Mesenchymal stem cell (in vitro differentiated cells and primary cell): ENCODE measurements at regions not wholly inside any gene's neighbourhood (a gene's known extent, or its start where the extent isn't known, plus 50 kb on each side); places are given as distances from the start of the nearest gene placed in this dataset.

Experiments used
- DNase-seq: peaks from one replicate; pipeline ENCODE4 v3.0.0-alpha.2; 2013
- H2AFZ ChIP-seq: one replicate; pipeline ENCODE4 v1.6.1; 2013; ENCODE audit warnings: low read depth, mild to moderate bottlenecking, control low read depth, inconsistent platforms, low read length, moderate library complexity
- H2AK5ac ChIP-seq: 2 replicates; pipeline ENCODE4 v1.6.1; 2013; ENCODE audit warnings: low read length, moderate library complexity, mild to moderate bottlenecking, inconsistent platforms; ENCODE audit not compliant: severe bottlenecking
- H2BK120ac ChIP-seq: one replicate; pipeline ENCODE4 v1.6.1; 2013; ENCODE audit warnings: low read depth, mild to moderate bottlenecking, inconsistent platforms, low read length, moderate library complexity
- H2BK12ac ChIP-seq, 2 experiments: one replicate each; pipeline ENCODE4 v1.6.1; 2013; ENCODE audit warnings: inconsistent platforms in 2 of 2, low read length in 2 of 2, mild to moderate bottlenecking in 2 of 2, moderate library complexity in 2 of 2, control low read depth in 1 of 2
- H2BK15ac ChIP-seq: one replicate; pipeline ENCODE4 v1.6.1; 2013; ENCODE audit warnings: mild to moderate bottlenecking, low read depth, inconsistent platforms; ENCODE audit not compliant: poor library complexity, severe bottlenecking
- H2BK5ac ChIP-seq: 2 replicates; pipeline ENCODE4 v1.6.1; 2013; ENCODE audit warnings: low read depth, mild to moderate bottlenecking, low read length, control low read depth, inconsistent platforms; ENCODE audit not compliant: poor library complexity, severe bottlenecking
- H3K14ac ChIP-seq, 2 experiments: one replicate each; pipeline ENCODE4 v1.6.1; 2013; ENCODE audit warnings: inconsistent platforms in 2 of 2, low read length in 2 of 2, control low read depth in 1 of 2, mild to moderate bottlenecking in 1 of 2, moderate library complexity in 1 of 2
- H3K18ac ChIP-seq, 2 experiments: one replicate each; pipeline ENCODE4 v1.6.1; 2013; ENCODE audit warnings: inconsistent platforms in 2 of 2, low read length in 2 of 2, control low read depth in 1 of 2, low read depth in 1 of 2, mild to moderate bottlenecking in 1 of 2
- H3K23ac ChIP-seq, 2 experiments: one replicate each; pipeline ENCODE4 v1.6.1; 2013; ENCODE audit warnings: inconsistent platforms in 2 of 2, low read length in 2 of 2, mild to moderate bottlenecking in 2 of 2, moderate library complexity in 2 of 2, control low read depth in 1 of 2
- H3K27ac ChIP-seq: 2 replicates; pipeline ENCODE4 v1.5.1; 2013; ENCODE audit warnings: mild to moderate bottlenecking, moderate library complexity, low read length, control low read depth, inconsistent platforms; ENCODE audit not compliant: poor library complexity, severe bottlenecking
- H3K27me3 ChIP-seq, 2 experiments: 2 replicates each; pipeline versions ENCODE4 v1.6.1 to v1.7.0; 2013; ENCODE audit warnings: low read length in 2 of 2, mild to moderate bottlenecking in 2 of 2, moderate library complexity in 2 of 2, control low read depth in 1 of 2, inconsistent platforms in 1 of 2; ENCODE audit not compliant: control insufficient read depth in 1 of 2, insufficient read depth in 1 of 2
- H3K36me3 ChIP-seq, 2 experiments: 2 replicates each; pipeline versions ENCODE4 v1.6.1 to v1.7.0; 2013; ENCODE audit warnings: low read length in 2 of 2, control low read depth in 1 of 2, inconsistent platforms in 1 of 2, low read depth in 1 of 2, mild to moderate bottlenecking in 1 of 2; ENCODE audit not compliant: insufficient read depth in 2 of 2, control insufficient read depth in 1 of 2
- H3K4ac ChIP-seq, 2 experiments: one replicate each; pipeline ENCODE4 v1.6.1; 2013; ENCODE audit warnings: inconsistent platforms in 2 of 2, low read length in 2 of 2, mild to moderate bottlenecking in 2 of 2, moderate library complexity in 2 of 2, control low read depth in 1 of 2, low read depth in 1 of 2
- H3K4me1 ChIP-seq: 2 replicates; pipeline ENCODE4 v1.6.1; 2013; ENCODE audit warnings: low read depth, low read length, control low read depth; ENCODE audit not compliant: control insufficient read depth, insufficient read depth
- H3K4me2 ChIP-seq: 2 replicates; pipeline ENCODE4 v1.6.1; 2013; ENCODE audit warnings: low read length, mild to moderate bottlenecking, inconsistent platforms; ENCODE audit not compliant: poor library complexity, severe bottlenecking
- H3K4me3 ChIP-seq, 2 experiments: 2 replicates each; pipeline versions ENCODE4 v1.5.1 to v1.7.0; 2013; ENCODE audit warnings: low read length in 2 of 2, mild to moderate bottlenecking in 2 of 2, control low read depth in 1 of 2, low read depth in 1 of 2; ENCODE audit not compliant: insufficient read depth in 1 of 2
- H3K79me1 ChIP-seq: replicated peaks from 2 replicates; pipeline ENCODE4 v1.6.1; 2013; ENCODE audit warnings: mild to moderate bottlenecking, control low read depth, low read length, inconsistent platforms; ENCODE audit not compliant: poor library complexity, severe bottlenecking
- H3K9ac ChIP-seq: 2 replicates; pipeline ENCODE4 v1.7.0; 2013; ENCODE audit warnings: mild to moderate bottlenecking, low read length, moderate library complexity
- H3K9me3 ChIP-seq: 2 replicates; pipeline ENCODE4 v1.7.0; 2013; ENCODE audit warnings: mild to moderate bottlenecking, low read length; ENCODE audit not compliant: control insufficient read depth
- H4K8ac ChIP-seq: one replicate; pipeline ENCODE4 v1.6.1; 2013; ENCODE audit warnings: inconsistent platforms, mild to moderate bottlenecking, low read length, moderate library complexity
- H4K91ac ChIP-seq: one replicate; pipeline ENCODE4 v1.6.1; 2013; ENCODE audit warnings: mild to moderate bottlenecking, low read length, inconsistent platforms
- WGBS: methylation state at CpG from one replicate; pipeline ENCODE4 v1.1.7; 2013; ENCODE audit warnings: mixed read lengths; 5-methylcytosine and 5-hydroxymethylcytosine counted together

DNA sequence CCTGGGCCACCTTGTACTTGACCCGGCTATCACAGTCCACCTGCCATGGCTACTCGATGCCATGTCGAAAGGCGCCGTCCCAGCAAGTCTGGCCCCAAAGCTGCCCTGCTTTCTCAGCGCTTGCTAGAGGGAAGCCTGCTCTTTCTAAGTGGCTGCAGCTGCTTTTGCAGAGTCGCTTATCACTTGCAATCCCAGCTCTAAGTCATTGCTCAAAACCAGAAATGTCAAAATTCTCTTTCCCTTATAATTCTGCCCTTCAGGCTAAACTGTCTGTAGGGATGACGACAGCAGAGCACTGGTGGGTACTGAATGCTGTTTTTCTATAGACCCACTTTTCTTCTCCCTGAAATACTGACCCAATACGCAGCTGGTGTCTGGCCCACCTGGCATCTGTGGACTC, 184.2 kb downstream of the ENGASE start:
- no peaks in the 10 kb centered on the region for H3K36me3 ChIP-seq
- no peak overlapping the region for H2BK5ac ChIP-seq
- no peak overlapping the region for H3K23ac ChIP-seq
- H2BK12ac ChIP-seq = no peak overlapping the region
- H3K79me1 ChIP-seq = no peaks in the 10 kb centered on the region
- H4K8ac ChIP-seq = no peak overlapping the region
- H3K9me3 ChIP-seq = no peaks in the 10 kb centered on the region
- no peak overlapping the region for H3K4me2 ChIP-seq
- H3K27me3 ChIP-seq = peaks cover 18 to 77% of the 10 kb centered on the region in 2 experiments
- no peak overlapping the region for H4K91ac ChIP-seq
- no peak overlapping the region for H2BK120ac ChIP-seq
- H3K27ac ChIP-seq = no peak overlapping the region
- H3K4me3 ChIP-seq = no peak overlapping the region
- H2AFZ ChIP-seq = no peak overlapping the region
- H2AK5ac ChIP-seq = no peak overlapping the region
- H3K14ac ChIP-seq = no peak overlapping the region
- 75% methylated on average over 9 of the region's 9 CpGs for WGBS
- H3K4me1 ChIP-seq = no peaks in the 10 kb centered on the region
- DNase-seq = no peak
- no peak overlapping the region for H3K18ac ChIP-seq
- H3K9ac ChIP-seq = no peak overlapping the region
- no peak overlapping the region for H3K4ac ChIP-seq
- no peak overlapping the region for H2BK15ac ChIP-seq

DNA sequence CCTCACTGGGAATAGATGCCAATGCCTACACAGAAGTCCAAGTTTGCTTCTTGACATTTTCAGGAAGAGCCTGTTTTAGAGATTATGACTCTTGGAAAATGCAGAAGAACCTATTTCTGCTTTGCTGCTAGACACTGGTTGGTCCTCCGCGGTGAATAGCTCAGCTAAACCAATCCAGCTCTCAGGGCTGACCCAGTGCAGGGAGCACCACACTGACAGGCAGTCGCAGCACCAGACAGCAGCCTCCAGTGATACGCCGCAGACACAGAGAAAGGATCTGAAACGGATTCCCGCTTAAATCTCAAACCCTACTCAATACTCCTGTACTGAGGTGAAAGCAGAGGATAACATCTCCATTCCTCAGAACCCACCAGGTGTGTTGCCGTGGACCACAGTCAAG, 183.4 kb downstream of the ENGASE start:
- Histone ChIP-seq H2BK12ac (no peak overlapping the region), H2BK15ac (no peak overlapping the region), H3K4me2 (no peak overlapping the region), H2BK5ac (no peak overlapping the region), H2BK120ac (no peak overlapping the region), H3K4me1 (no peaks in the 10 kb centered on the region), H3K9ac (no peak overlapping the region), H4K8ac (no peak overlapping the region), H2AFZ (no peak overlapping the region), H3K4ac (no peak overlapping the region), H3K4me3 (no peak overlapping the region), H3K27me3 (peaks cover 18 to 77% of the 10 kb centered on the region in 2 experiments), H3K18ac (no peak overlapping the region), H3K14ac (no peak overlapping the region), H3K36me3 (no peaks in the 10 kb centered on the region), H2AK5ac (no peak overlapping the region), H3K9me3 (no peaks in the 10 kb centered on the region), H4K91ac (no peak overlapping the region), H3K27ac (no peak overlapping the region), H3K79me1 (no peaks in the 10 kb centered on the region), H3K23ac (no peak overlapping the region)
- 84% methylated on average over 8 of the region's 8 CpGs for WGBS
- DNase-seq = no peak

DNA sequence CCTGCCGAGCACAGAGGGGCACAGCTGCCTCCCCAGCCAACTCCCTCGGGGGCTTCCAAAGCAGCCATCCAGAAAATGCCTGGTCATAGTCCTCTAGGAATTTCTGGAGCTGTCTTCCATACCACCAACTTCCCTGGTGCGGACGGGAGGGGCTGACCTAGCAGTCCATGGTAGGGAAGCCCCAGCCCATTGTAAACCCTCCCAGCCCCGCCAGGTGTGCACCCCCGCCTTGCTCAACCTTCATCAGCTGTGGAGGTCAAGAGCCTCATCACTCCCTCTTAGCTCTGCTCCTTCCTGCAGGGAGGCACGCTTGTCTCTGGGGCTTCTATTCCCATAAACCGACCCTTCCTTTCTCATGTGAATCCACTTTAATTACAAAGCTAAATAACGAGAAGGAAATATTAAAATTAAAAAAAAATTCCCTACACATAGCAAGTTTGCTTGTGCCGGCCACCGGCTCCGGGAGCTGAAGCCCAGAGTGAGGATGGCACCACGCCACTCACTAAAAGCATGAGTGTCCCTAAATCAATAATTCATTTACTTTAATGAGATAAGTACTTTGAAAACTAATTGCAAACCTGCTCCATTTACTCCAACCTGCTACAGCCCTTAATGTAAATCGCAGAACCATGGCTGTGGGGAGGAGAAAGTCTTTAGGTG, 181.4 kb downstream of the ENGASE start:
- WGBS = 85% methylated on average over 12 of the region's 14 CpGs
- H2BK120ac ChIP-seq = no peak overlapping the region
- no peak overlapping the region for H3K18ac ChIP-seq
- no peaks in the 10 kb centered on the region for H3K79me1 ChIP-seq
- H4K91ac ChIP-seq = no peak overlapping the region
- no peak overlapping the region for H3K14ac ChIP-seq
- H3K27me3 ChIP-seq = peaks cover 21 to 77% of the 10 kb centered on the region in 2 experiments
- H2BK12ac ChIP-seq = no peak overlapping the region
- no peak for DNase-seq
- no peak overlapping the region for H3K27ac ChIP-seq
- H3K4ac ChIP-seq = no peak overlapping the region
- no peak overlapping the region for H2BK5ac ChIP-seq
- H3K4me1 ChIP-seq = no peaks in the 10 kb centered on the region
- no peak overlapping the region for H2AK5ac ChIP-seq
- H3K36me3 ChIP-seq = no peaks in the 10 kb centered on the region
- no peak overlapping the region for H3K4me3 ChIP-seq
- no peak overlapping the region for H4K8ac ChIP-seq
- H3K23ac ChIP-seq = no peak overlapping the region
- H2AFZ ChIP-seq = no peak overlapping the region
- no peaks in the 10 kb centered on the region for H3K9me3 ChIP-seq
- no peak overlapping the region for H3K4me2 ChIP-seq
- H3K9ac ChIP-seq = no peak overlapping the region
- H2BK15ac ChIP-seq = no peak overlapping the region

DNA sequence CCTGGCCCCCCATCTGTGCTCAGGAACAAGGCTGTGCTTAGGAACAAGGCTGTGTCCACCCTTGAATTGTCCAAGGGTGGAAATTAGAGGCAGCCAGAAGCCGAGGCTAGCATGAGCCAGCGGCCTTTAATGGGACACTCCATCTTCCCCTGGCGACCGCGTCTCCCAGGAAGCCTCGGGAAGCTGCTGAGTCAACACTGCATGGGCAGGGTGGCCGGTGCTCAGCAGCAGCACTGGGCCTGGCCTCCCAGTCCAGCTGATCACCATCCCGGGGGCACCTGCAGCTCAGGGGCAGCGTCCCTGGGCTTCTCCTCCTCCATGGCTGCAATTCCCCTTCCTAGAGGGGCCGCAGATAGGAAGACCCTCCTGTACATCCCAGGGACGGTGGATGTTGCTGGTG, 180.8 kb downstream of the ENGASE start:
- Histone ChIP-seq H3K27ac (no peak overlapping the region), H2BK12ac (no peak overlapping the region), H3K4me2 (no peak overlapping the region), H3K4ac (no peak overlapping the region), H3K9me3 (no peaks in the 10 kb centered on the region), H3K14ac (no peak overlapping the region), H3K9ac (no peak overlapping the region), H3K36me3 (no peaks in the 10 kb centered on the region), H3K27me3 (peaks cover 21 to 78% of the 10 kb centered on the region in 2 experiments), H2AK5ac (no peak overlapping the region), H3K23ac (no peak overlapping the region), H3K4me3 (no peak overlapping the region), H4K91ac (no peak overlapping the region), H3K18ac (no peak overlapping the region), H2BK120ac (no peak overlapping the region), H2AFZ (no peak overlapping the region), H2BK15ac (no peak overlapping the region), H3K4me1 (no peaks in the 10 kb centered on the region), H2BK5ac (no peak overlapping the region), H4K8ac (no peak overlapping the region), H3K79me1 (no peaks in the 10 kb centered on the region)
- DNase-seq = no peak
- 86% methylated on average over 11 of the region's 11 CpGs for WGBS
